Natural killer cell (primary cell): ENCODE measurements at regions not wholly inside any gene's neighbourhood (a gene's known extent, or its start where the extent isn't known, plus 50 kb on each side); places are given as distances from the start of the nearest gene placed in this dataset.

Experiments used
- ATAC-seq, 3 donors: fragments of 150-1000 bp in 2 of 3; fragments of 200-7000 bp in 1 of 3; cut with Tn5 transposase; 1 replicate in 1 of 3; 2 replicates in 2 of 3; pipeline ENCODE4 v1.10.0; 2021; ENCODE audit warnings: mild to moderate bottlenecking in 2 of 3, moderate library complexity in 2 of 3
- DNase-seq, 2 donors: peaks; one replicate each; pipeline versions ENCODE4 v3.0.0 to v3.0.0-alpha.2; 2013 to 2021; ENCODE audit warnings: mixed read lengths in 1 of 2
- H3K27ac ChIP-seq: one replicate; pipeline ENCODE4 v1.5.1; 2013; ENCODE audit warnings: mild to moderate bottlenecking, low read length
- H3K27me3 ChIP-seq: one replicate; pipeline ENCODE4 v1.6.1; 2013; ENCODE audit warnings: low read length; ENCODE audit not compliant: control insufficient read depth, insufficient read depth
- H3K36me3 ChIP-seq: one replicate; pipeline ENCODE4 v1.6.1; 2013; ENCODE audit warnings: low read length; ENCODE audit not compliant: control insufficient read depth, insufficient read depth
- H3K4me1 ChIP-seq: one replicate; pipeline ENCODE4 v1.6.1; 2013; ENCODE audit warnings: low read length; ENCODE audit not compliant: control insufficient read depth, insufficient read depth
- H3K4me3 ChIP-seq: one replicate; pipeline ENCODE4 v1.5.1; 2013; ENCODE audit warnings: low read length
- H3K9me3 ChIP-seq: one replicate; pipeline ENCODE4 v1.6.1; 2013; ENCODE audit warnings: low read length; ENCODE audit not compliant: control insufficient read depth, insufficient read depth
- H3K27ac Mint-ChIP-seq, 2 donors: one replicate each; pipeline ENCODE4 v1.8.0; 2022; ENCODE audit warnings: mild to moderate bottlenecking in 2 of 2, mixed read lengths in 2 of 2, moderate library complexity in 1 of 2
- H3K27me3 Mint-ChIP-seq, 2 donors: one replicate each; pipeline ENCODE4 v1.8.0; 2022; ENCODE audit warnings: low read depth in 2 of 2, mixed read lengths in 2 of 2
- H3K36me3 Mint-ChIP-seq: one replicate; pipeline ENCODE4 v1.8.0; 2022; ENCODE audit warnings: mixed read lengths
- H3K4me1 Mint-ChIP-seq, 2 donors: one replicate each; pipeline ENCODE4 v1.8.0; 2022; ENCODE audit warnings: mixed read lengths in 2 of 2
- H3K4me3 Mint-ChIP-seq: one replicate; pipeline ENCODE4 v1.8.0; 2022; ENCODE audit warnings: mild to moderate bottlenecking, moderate library complexity, mixed read lengths
- H3K9me3 Mint-ChIP-seq, 2 donors: one replicate each; pipeline ENCODE4 v1.8.0; 2022; ENCODE audit warnings: mixed read lengths in 2 of 2
- WGBS: methylation state at CpG from one replicate; pipeline ENCODE4 v1.1.7; 2013; ENCODE audit warnings: missing lambda C conversion rate; ENCODE audit not compliant: insufficient coverage; 5-methylcytosine and 5-hydroxymethylcytosine counted together
- intact Hi-C: fragments of 100-400 bp; cut with micrococcal nuclease; formaldehyde crosslinking; loops from one replicate; pipeline ENCODE4 v1.14.2; 2022
- TF ChIP-seq, protein P1 (sequence below): fragments of 200-600 bp; IDR thresholded peaks from one replicate; pipeline ENCODE4 v1.8.0; 2022; ENCODE audit warnings: antibody characterized with exemption

DNA sequence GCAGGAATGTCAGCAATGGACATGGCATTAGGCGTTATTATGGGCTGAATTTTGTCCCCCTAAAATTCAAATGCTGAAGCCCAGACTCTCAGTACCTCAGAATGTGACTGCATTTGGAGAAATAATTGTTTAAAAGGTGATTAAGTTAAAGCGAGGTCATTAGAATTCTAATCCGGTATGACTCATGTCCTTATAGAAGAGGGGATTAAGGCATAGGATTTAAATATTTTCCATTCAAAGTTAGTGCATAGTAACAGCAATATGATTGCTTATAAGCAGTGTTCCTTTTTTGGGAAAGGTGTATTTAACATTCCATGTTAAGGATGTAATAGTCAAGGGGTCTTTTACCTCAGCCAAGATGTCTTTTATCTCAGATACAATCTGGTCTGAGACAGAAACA lies 95.5 kb downstream of the NHLRC3 start:
- H3K4me1 ChIP-seq: no peaks in the 10 kb centered on the region
- Mint-ChIP-seq H3K4me3 (no peak overlapping the region), H3K36me3 (no peaks in the 10 kb centered on the region), H3K4me1 (no peaks in the 10 kb centered on the region), H3K9me3 (peaks cover 5 to 8% of the 10 kb centered on the region in 2 donors), H3K27me3 (no peaks in the 10 kb centered on the region), H3K27ac (no peak overlapping the region)
- no peak overlapping the region for H3K4me3 ChIP-seq
- no peaks in the 10 kb centered on the region for H3K36me3 ChIP-seq
- no peaks in the 10 kb centered on the region for H3K27me3 ChIP-seq
- DNase-seq (no peak), ATAC-seq (no peak)
- intact Hi-C loops: no loop called here
- no peak overlapping the region for H3K27ac ChIP-seq
- TF ChIP-seq, protein P1, sequence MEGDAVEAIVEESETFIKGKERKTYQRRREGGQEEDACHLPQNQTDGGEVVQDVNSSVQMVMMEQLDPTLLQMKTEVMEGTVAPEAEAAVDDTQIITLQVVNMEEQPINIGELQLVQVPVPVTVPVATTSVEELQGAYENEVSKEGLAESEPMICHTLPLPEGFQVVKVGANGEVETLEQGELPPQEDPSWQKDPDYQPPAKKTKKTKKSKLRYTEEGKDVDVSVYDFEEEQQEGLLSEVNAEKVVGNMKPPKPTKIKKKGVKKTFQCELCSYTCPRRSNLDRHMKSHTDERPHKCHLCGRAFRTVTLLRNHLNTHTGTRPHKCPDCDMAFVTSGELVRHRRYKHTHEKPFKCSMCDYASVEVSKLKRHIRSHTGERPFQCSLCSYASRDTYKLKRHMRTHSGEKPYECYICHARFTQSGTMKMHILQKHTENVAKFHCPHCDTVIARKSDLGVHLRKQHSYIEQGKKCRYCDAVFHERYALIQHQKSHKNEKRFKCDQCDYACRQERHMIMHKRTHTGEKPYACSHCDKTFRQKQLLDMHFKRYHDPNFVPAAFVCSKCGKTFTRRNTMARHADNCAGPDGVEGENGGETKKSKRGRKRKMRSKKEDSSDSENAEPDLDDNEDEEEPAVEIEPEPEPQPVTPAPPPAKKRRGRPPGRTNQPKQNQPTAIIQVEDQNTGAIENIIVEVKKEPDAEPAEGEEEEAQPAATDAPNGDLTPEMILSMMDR: no peak
- 90% methylated on average over 3 of the region's 3 CpGs for WGBS
- no peaks in the 10 kb centered on the region for H3K9me3 ChIP-seq

DNA sequence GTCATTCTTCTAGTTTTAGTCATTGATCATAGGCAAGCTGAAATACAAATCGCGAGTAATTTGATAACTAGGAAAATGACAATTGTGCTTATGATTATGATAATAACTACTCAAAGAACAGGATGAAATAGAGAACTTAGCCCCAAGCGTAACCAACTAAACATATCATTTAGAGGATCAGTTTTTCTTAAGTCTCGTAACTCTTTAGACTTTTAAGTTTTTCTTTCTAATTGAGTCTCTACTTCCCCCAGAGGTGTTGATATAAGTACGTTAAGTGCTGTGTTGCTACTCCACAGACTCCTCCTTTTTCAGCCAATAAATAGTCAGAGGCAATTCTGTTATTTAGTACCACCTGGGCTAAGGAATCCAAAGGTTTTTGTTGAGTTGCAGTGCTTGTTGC lies 96.3 kb downstream of the NHLRC3 start:
- Mint-ChIP-seq H3K36me3 (no peaks in the 10 kb centered on the region), H3K4me3 (no peak overlapping the region), H3K4me1 (no peaks in the 10 kb centered on the region), H3K27ac (no peak overlapping the region), H3K27me3 (no peaks in the 10 kb centered on the region), H3K9me3 (peaks cover 5 to 6% of the 10 kb centered on the region in 2 donors)
- ATAC-seq (no peak), DNase-seq (no peak)
- Histone ChIP-seq H3K27ac (no peak overlapping the region), H3K27me3 (no peaks in the 10 kb centered on the region), H3K9me3 (no peaks in the 10 kb centered on the region), H3K36me3 (no peaks in the 10 kb centered on the region), H3K4me1 (no peaks in the 10 kb centered on the region), H3K4me3 (no peak overlapping the region)
- intact Hi-C loops: no loop called here
- WGBS: 100% methylated on average over 1 of the region's 5 CpGs
- TF ChIP-seq, protein P1: no peak

DNA sequence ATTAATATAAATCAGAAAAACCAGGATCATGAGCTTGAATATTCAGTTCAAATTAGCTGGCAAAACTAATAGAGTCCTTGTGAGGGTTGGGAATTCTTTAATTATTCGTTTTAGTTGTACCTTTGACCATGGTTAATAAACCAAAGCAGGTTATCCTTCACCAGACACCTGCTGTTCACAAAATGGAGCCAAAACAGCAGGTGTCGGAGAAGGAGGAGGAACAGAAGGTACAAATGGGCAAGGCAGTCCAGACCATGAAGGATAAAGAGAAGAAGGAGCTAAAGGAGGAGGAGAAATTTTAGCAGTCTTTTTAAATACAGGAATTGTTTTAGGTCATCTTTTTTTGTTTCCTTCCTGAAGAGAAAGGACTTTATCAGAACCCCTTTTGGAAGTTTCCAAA lies 106.1 kb downstream of the NHLRC3 start:
- peaks cover 0 to 3% of the 10 kb centered on the region in 2 donors for H3K27me3 Mint-ChIP-seq
- no peak for DNase-seq
- no peaks in the 10 kb centered on the region for H3K36me3 Mint-ChIP-seq
- 72% methylated on average over 2 of the region's 2 CpGs for WGBS
- Histone ChIP-seq H3K36me3 (no peaks in the 10 kb centered on the region), H3K4me3 (no peak overlapping the region), H3K4me1 (no peaks in the 10 kb centered on the region), H3K27ac (no peak overlapping the region), H3K9me3 (no peaks in the 10 kb centered on the region), H3K27me3 (no peaks in the 10 kb centered on the region)
- no peak overlapping the region for H3K27ac Mint-ChIP-seq
- TF ChIP-seq, protein P1: no peak
- H3K9me3 Mint-ChIP-seq: no peaks in the 10 kb centered on the region
- intact Hi-C loops: no loop called here
- H3K4me1 Mint-ChIP-seq: peaks cover 0 to 5% of the 10 kb centered on the region in 2 donors
- no peak for ATAC-seq
- no peak overlapping the region for H3K4me3 Mint-ChIP-seq

DNA sequence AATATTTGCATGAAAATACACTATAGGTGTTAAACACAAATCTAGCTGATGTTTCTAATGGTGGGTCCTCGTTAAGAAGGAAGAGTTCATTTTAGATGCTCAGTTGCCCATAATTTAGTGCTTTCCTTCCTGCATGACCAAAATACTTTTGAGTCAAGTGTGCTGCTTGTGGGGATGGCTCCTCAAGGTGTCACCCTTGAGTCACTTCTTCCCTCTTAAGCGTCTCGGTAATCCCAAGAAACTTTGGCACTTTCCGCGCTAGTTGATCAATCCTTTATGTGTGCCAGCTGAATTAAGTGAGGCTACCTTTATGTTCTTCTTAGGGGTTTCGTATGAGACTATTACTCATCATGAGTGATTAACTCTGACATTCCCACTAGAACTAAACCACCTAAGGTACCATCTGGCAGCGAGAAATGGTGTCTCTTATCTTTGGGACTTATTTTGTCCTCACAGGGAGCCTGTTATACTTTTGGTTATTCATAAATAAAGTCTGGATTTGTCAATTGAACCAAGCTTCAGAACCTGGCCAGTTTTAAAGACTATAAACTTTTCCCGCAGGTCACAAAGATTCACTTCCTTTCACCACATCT lies 106.8 kb downstream of the NHLRC3 start:
- H3K36me3 Mint-ChIP-seq: no peaks in the 10 kb centered on the region
- Histone ChIP-seq H3K4me3 (no peak overlapping the region), H3K36me3 (no peaks in the 10 kb centered on the region), H3K9me3 (no peaks in the 10 kb centered on the region), H3K4me1 (no peaks in the 10 kb centered on the region), H3K27ac (no peak overlapping the region), H3K27me3 (peaks cover 3% of the 10 kb centered on the region)
- H3K9me3 Mint-ChIP-seq: no peaks in the 10 kb centered on the region
- intact Hi-C loops: no loop called here
- peaks cover 0 to 5% of the 10 kb centered on the region in 2 donors for H3K4me1 Mint-ChIP-seq
- DNase-seq: peak in 1 of 2 donors; percentile 31
- ATAC-seq: no peak
- peaks cover 0 to 3% of the 10 kb centered on the region in 2 donors for H3K27me3 Mint-ChIP-seq
- H3K4me3 Mint-ChIP-seq: no peak overlapping the region
- 26% methylated on average over 8 of the region's 8 CpGs for WGBS
- TF ChIP-seq, protein P1: no peak
- H3K27ac Mint-ChIP-seq: no peak overlapping the region
